Activated CD8-positive, alpha-beta T cell treated with anti-CD3 and anti-CD28 coated beads for 36 hours (primary cell): ENCODE measurements at regions not wholly inside any gene's neighbourhood (a gene's known extent, or its start where the extent isn't known, plus 50 kb on each side); places are given as distances from the start of the nearest gene placed in this dataset.

Experiments used
- ATAC-seq: fragments of 200-7000 bp; cut with Tn5 transposase; one replicate; pipeline ENCODE4 v1.10.0; 2021; ENCODE audit warnings: mild to moderate bottlenecking, moderate library complexity
- CTCF ChIA-PET: fragments of 350-600 bp; sonication (Branson Sonifier 250); formaldehyde crosslinking; loops from one replicate; lab custom pipeline; 2021; ENCODE audit warnings: antibody characterized with exemption; lab: Charles Lee
- POLR2A ChIA-PET: fragments of 350-600 bp; sonication (Branson Sonifier 250); formaldehyde crosslinking; loops from one replicate; lab custom pipeline; 2021; ENCODE audit warnings: antibody characterized with exemption; lab: Charles Lee
- DNase-seq: peaks from one replicate; pipeline ENCODE4 v3.0.0-alpha.2; 2020
- H3K27ac Mint-ChIP-seq: one replicate; pipeline ENCODE4 v1.8.0; 2021; ENCODE audit warnings: mild to moderate bottlenecking, mixed read lengths
- H3K27me3 Mint-ChIP-seq: one replicate; pipeline ENCODE4 v1.8.0; 2021; ENCODE audit warnings: mixed read lengths
- H3K36me3 Mint-ChIP-seq: one replicate; pipeline ENCODE4 v1.8.0; 2021; ENCODE audit warnings: low read depth, mixed read lengths
- H3K4me1 Mint-ChIP-seq: one replicate; pipeline ENCODE4 v1.8.0; 2021; ENCODE audit warnings: low read depth, mixed read lengths
- H3K4me3 Mint-ChIP-seq: one replicate; pipeline ENCODE4 v1.8.0; 2021; ENCODE audit warnings: mild to moderate bottlenecking, moderate library complexity, mixed read lengths
- H3K9me3 Mint-ChIP-seq: one replicate; pipeline ENCODE4 v1.8.0; 2021; ENCODE audit warnings: mixed read lengths
- intact Hi-C: fragments of 100-400 bp; cut with micrococcal nuclease; formaldehyde crosslinking; loops from one replicate; pipeline ENCODE4 v1.10.0; 2022
- TF ChIP-seq, protein P1 (sequence below): fragments of 200-600 bp; IDR thresholded peaks from one replicate; pipeline ENCODE4 v1.8.0; 2022; ENCODE audit warnings: antibody characterized with exemption, mild to moderate bottlenecking

DNA sequence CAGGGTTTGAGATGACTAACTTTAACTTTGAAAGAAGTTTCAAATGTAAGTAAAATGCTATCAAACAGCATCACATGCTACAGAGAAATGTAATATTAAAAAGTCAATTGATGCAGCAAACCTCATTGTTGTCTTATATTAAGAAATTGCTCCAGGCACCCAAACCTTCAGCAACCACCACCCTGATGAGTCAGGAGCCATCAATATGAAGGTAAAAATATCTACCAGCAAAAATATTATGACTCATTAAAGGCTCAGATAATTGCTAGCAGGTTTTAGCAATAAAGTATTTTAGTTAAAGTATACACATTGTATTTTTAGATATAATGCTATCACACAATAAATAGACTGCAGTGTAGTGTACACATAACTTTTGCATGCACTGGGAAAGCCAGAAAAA lies 746.3 kb downstream of the ZPLD1 start:
- CTCF ChIA-PET, result no interaction called here
- ATAC-seq, result no peak

DNA sequence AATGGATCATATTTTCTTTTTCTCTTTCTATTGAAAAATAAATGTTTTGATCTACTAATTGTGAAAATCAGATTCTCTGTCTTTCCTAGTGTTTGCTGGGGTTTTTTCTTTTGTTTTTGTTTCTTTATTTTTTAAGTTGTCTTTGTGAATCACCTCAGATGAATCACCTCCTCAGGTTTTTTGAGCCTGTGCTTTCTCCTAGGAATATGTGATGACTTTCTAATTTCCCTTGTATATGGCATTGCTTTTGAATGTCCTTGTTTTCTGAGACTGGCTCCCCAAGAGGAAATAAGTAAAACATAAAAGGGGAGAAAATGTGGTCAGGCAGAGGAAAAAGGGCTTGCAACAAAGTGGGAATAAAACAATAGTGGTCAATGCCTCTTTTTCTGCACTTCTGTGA lies 750.0 kb downstream of the ZPLD1 start:
- Mint-ChIP-seq H3K36me3 (no peaks in the 10 kb centered on the region), H3K4me1 (no peaks in the 10 kb centered on the region), H3K9me3 (peaks cover 8% of the 10 kb centered on the region), H3K4me3 (no peak overlapping the region), H3K27me3 (no peaks in the 10 kb centered on the region), H3K27ac (no peak overlapping the region)
- ChIA-PET CTCF (no interaction called here), POLR2A (no interaction called here)
- TF ChIP-seq, protein P1, sequence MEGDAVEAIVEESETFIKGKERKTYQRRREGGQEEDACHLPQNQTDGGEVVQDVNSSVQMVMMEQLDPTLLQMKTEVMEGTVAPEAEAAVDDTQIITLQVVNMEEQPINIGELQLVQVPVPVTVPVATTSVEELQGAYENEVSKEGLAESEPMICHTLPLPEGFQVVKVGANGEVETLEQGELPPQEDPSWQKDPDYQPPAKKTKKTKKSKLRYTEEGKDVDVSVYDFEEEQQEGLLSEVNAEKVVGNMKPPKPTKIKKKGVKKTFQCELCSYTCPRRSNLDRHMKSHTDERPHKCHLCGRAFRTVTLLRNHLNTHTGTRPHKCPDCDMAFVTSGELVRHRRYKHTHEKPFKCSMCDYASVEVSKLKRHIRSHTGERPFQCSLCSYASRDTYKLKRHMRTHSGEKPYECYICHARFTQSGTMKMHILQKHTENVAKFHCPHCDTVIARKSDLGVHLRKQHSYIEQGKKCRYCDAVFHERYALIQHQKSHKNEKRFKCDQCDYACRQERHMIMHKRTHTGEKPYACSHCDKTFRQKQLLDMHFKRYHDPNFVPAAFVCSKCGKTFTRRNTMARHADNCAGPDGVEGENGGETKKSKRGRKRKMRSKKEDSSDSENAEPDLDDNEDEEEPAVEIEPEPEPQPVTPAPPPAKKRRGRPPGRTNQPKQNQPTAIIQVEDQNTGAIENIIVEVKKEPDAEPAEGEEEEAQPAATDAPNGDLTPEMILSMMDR, result no peak
- ATAC-seq (no peak), DNase-seq (no peak)
- intact Hi-C loops, result no loop called here

More for the DNA sequence above, 746.3 kb downstream of the ZPLD1 start:
- H3K36me3 Mint-ChIP-seq, result no peaks in the 10 kb centered on the region
- H3K4me3 Mint-ChIP-seq, result no peak overlapping the region
- intact Hi-C loops, result no loop called here
- H3K27ac Mint-ChIP-seq, result no peak overlapping the region
- no peak for DNase-seq
- H3K27me3 Mint-ChIP-seq, result no peaks in the 10 kb centered on the region
- POLR2A ChIA-PET, result no interaction called here
- H3K4me1 Mint-ChIP-seq, result no peaks in the 10 kb centered on the region
- H3K9me3 Mint-ChIP-seq, result peaks cover 12% of the 10 kb centered on the region
- TF ChIP-seq, protein P1, result no peak

DNA sequence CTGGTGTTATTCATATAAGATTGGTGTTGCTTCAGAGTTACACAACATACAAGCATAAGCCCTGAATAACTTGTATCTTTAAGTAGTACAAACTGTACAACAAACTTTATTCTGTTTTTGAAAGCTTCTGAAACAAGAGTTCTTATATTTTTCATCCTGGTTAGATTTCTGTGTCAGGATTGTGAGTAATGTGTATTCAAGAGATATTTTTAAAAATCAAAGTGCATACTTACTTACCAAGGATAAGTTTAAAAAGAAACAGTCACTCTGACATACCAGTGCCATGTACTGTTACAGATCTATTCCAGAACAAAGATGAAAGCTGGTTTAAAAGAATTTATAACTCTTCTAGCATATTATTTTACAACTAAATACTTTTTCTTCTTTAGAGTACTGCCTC lies 755.1 kb downstream of the ZPLD1 start:
- Mint-ChIP-seq H3K36me3 (no peaks in the 10 kb centered on the region), H3K4me3 (no peak overlapping the region), H3K27ac (no peak overlapping the region), H3K9me3 (peaks cover 4% of the 10 kb centered on the region), H3K4me1 (no peaks in the 10 kb centered on the region), H3K27me3 (no peaks in the 10 kb centered on the region)
- DNase-seq (no peak), ATAC-seq (no peak)
- TF ChIP-seq, protein P1, result no peak
- ChIA-PET CTCF (no interaction called here), POLR2A (no interaction called here)
- intact Hi-C loops, result no loop called here

DNA sequence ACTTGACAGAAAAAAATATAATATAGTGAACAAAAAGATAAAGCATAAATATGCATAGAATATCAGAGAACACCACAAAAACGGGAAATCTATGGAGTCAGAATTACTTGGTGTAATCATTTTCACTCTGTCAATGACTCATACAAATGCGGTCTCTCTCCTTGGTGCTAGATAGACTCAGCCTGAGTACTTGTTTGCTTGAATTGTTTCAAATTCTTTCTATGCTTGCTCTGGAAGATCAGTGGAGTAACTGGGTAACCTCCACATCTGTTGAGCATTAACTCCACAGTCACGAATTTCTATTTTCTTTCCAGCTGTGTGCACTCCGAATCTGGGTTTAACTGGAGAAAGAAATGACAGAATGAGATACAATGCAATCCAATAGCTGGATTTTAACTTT lies 760.4 kb downstream of the ZPLD1 start:
- ChIA-PET POLR2A (no interaction called here), CTCF (no interaction called here)
- Mint-ChIP-seq H3K27ac (no peak overlapping the region), H3K4me1 (no peaks in the 10 kb centered on the region), H3K36me3 (no peaks in the 10 kb centered on the region), H3K9me3 (peaks cover 4% of the 10 kb centered on the region), H3K27me3 (no peaks in the 10 kb centered on the region), H3K4me3 (no peak overlapping the region)
- TF ChIP-seq, protein P1, result no peak
- no peak for ATAC-seq
- intact Hi-C loops, result no loop called here
- DNase-seq, result no peak

DNA sequence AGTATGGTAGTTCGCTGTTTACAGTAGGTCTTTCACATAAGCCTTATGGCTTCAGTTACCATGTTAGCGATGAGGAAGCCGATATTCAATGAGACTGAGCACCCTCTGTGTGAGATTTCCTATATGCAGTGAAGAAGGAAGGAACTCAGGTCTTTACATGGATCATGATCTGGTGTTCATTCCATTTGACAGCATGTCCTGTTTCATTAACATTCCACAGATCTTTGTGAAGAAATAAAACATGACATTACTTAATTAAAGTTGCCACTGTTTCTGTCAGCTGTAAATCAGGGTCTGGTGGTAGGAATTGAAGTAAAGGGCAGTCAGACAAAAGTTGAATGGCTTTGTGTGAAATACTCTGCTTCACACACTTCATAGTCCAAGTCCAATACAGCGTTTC lies 768.6 kb downstream of the ZPLD1 start:
- no peak overlapping the region for H3K4me3 Mint-ChIP-seq
- H3K27ac Mint-ChIP-seq, result no peak overlapping the region
- POLR2A ChIA-PET, result no interaction called here
- CTCF ChIA-PET, result no interaction called here
- TF ChIP-seq, protein P1, result no peak
- no peaks in the 10 kb centered on the region for H3K36me3 Mint-ChIP-seq
- DNase-seq (no peak), ATAC-seq (no peak)
- H3K27me3 Mint-ChIP-seq, result no peaks in the 10 kb centered on the region
- no peaks in the 10 kb centered on the region for H3K4me1 Mint-ChIP-seq
- H3K9me3 Mint-ChIP-seq, result peaks cover 2% of the 10 kb centered on the region
- intact Hi-C loops, result no loop called here
